ENCODE measurements at regions not wholly inside any gene's neighbourhood (a gene's known extent, or its start where the extent isn't known, plus 50 kb on each side); places are given as distances from the start of the nearest gene placed in this dataset.

DNA sequence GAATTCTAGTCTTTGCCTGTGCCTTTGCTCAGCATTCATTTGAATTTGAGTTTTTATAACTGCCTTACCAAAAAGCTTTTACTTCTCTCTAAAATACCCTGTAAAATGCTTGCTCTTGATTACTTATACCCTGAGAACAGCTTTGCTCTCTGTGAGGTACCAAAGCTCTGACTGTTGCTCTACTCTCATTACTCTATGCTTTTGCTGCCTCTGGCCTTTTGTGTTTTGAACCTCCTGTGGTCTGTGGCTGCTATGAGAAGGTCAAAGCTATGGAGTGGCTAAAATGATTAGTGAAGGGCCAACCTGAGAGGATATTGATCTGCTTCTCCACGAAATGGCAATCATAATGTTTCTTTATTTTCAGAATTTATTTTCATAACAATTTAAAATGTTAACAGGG lies 375.6 kb upstream of the IMPG1 start:
- no peaks in the 10 kb centered on the region for H3K36me3 ChIP-seq (ENCODE audit: low read depth)
- TF ChIP-seq, protein P1, sequence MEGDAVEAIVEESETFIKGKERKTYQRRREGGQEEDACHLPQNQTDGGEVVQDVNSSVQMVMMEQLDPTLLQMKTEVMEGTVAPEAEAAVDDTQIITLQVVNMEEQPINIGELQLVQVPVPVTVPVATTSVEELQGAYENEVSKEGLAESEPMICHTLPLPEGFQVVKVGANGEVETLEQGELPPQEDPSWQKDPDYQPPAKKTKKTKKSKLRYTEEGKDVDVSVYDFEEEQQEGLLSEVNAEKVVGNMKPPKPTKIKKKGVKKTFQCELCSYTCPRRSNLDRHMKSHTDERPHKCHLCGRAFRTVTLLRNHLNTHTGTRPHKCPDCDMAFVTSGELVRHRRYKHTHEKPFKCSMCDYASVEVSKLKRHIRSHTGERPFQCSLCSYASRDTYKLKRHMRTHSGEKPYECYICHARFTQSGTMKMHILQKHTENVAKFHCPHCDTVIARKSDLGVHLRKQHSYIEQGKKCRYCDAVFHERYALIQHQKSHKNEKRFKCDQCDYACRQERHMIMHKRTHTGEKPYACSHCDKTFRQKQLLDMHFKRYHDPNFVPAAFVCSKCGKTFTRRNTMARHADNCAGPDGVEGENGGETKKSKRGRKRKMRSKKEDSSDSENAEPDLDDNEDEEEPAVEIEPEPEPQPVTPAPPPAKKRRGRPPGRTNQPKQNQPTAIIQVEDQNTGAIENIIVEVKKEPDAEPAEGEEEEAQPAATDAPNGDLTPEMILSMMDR (IDR thresholded peaks at IDR 0.05; ENCODE audit: poor library complexity, severe bottlenecking): no peak
- H3K27ac ChIP-seq (ENCODE audit: poor library complexity, severe bottlenecking): no peak overlapping the region
- ATAC-seq (ENCODE audit: low read depth) (no peak), DNase-seq (ENCODE audit: low spot score) (no peak)
- H3K27me3 ChIP-seq (ENCODE audit: insufficient read depth, poor library complexity, severe bottlenecking): no peaks in the 10 kb centered on the region
- no peaks in the 10 kb centered on the region for H3K9me3 ChIP-seq (ENCODE audit: severe bottlenecking)
- no peaks in the 10 kb centered on the region for H3K4me1 ChIP-seq (ENCODE audit: insufficient read depth, poor library complexity, severe bottlenecking)
- H3K4me3 ChIP-seq (ENCODE audit: severe bottlenecking): no peak overlapping the region

- no peaks in the 10 kb centered on the region for H3K9me3 ChIP-seq (ENCODE audit: severe bottlenecking)
- no peaks in the 10 kb centered on the region for H3K36me3 ChIP-seq (ENCODE audit: low read depth)
- no peak overlapping the region for H3K27ac ChIP-seq (ENCODE audit: poor library complexity, severe bottlenecking)
- ATAC-seq (ENCODE audit: low read depth) (no peak), DNase-seq (ENCODE audit: low spot score) (no peak)
- no peaks in the 10 kb centered on the region for H3K27me3 ChIP-seq (ENCODE audit: insufficient read depth, poor library complexity, severe bottlenecking)
- no peak overlapping the region for H3K4me3 ChIP-seq (ENCODE audit: severe bottlenecking)
- TF ChIP-seq, protein P1 (IDR thresholded peaks at IDR 0.05; ENCODE audit: poor library complexity, severe bottlenecking): no peak
- no peaks in the 10 kb centered on the region for H3K4me1 ChIP-seq (ENCODE audit: insufficient read depth, poor library complexity, severe bottlenecking)
Observed at GRCh38 chr6:76441875-76442274, 369.4 kb upstream of the IMPG1 start.

DNA sequence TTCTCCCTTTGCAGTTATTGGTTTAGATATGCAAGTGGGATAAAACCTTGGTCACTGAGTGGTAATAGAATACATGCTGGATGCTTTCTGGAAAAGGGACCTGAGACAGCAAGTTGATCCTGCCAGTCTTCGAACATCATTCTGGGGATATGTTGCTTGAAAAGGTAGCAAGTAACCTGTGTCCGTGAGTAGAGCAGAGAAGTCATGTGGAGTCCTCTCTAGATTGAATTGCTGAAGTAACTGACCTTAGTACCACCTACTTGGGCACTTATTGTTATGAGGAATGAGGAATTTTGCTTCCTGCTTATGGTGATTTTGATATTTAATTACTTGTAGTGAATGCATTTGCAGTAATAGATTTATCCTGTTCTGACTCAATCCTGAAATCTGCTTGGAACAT lies 367.3 kb upstream of the IMPG1 start:
- Histone ChIP-seq H3K9me3 (ENCODE audit: severe bottlenecking) (no peaks in the 10 kb centered on the region), H3K4me3 (ENCODE audit: severe bottlenecking) (no peak overlapping the region), H3K27me3 (ENCODE audit: insufficient read depth, poor library complexity, severe bottlenecking) (no peaks in the 10 kb centered on the region), H3K36me3 (ENCODE audit: low read depth) (no peaks in the 10 kb centered on the region), H3K4me1 (ENCODE audit: insufficient read depth, poor library complexity, severe bottlenecking) (no peaks in the 10 kb centered on the region), H3K27ac (ENCODE audit: poor library complexity, severe bottlenecking) (no peak overlapping the region)
- DNase-seq (ENCODE audit: low spot score) (no peak), ATAC-seq (ENCODE audit: low read depth) (no peak)
- TF ChIP-seq, protein P1 (IDR thresholded peaks at IDR 0.05; ENCODE audit: poor library complexity, severe bottlenecking): no peak

DNA sequence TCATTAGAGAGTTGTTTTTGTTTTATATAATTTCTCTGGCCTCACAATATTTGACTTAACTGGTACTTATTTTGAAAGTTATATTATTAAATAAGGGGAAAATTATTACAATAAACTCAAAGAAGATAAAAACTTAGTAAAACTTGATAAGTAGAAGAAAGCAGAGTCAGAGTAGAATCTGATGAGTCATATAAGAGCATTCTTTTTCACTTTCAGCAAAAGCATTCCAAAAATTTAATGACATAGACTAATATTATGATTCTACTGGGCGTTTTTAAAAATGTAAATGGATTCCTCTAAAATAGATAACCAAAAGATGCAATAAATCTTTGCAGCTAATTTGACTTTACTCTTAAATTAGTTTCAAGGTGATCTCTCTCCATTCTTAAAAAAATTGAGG lies 366.3 kb upstream of the IMPG1 start:
- Histone ChIP-seq H3K36me3 (ENCODE audit: low read depth) (no peaks in the 10 kb centered on the region), H3K27me3 (ENCODE audit: insufficient read depth, poor library complexity, severe bottlenecking) (no peaks in the 10 kb centered on the region), H3K4me3 (ENCODE audit: severe bottlenecking) (no peak overlapping the region), H3K27ac (ENCODE audit: poor library complexity, severe bottlenecking) (no peak overlapping the region), H3K4me1 (ENCODE audit: insufficient read depth, poor library complexity, severe bottlenecking) (no peaks in the 10 kb centered on the region), H3K9me3 (ENCODE audit: severe bottlenecking) (no peaks in the 10 kb centered on the region)
- no peak for DNase-seq (ENCODE audit: low spot score)
- no peak for ATAC-seq (ENCODE audit: low read depth)
- TF ChIP-seq, protein P1 (IDR thresholded peaks at IDR 0.05; ENCODE audit: poor library complexity, severe bottlenecking): no peak

GRCh38 chr6:76435174-76435573 lies 362.7 kb upstream of the IMPG1 start:
- DNase-seq (ENCODE audit: low spot score): no peak
- TF ChIP-seq, protein P1 (IDR thresholded peaks at IDR 0.05; ENCODE audit: poor library complexity, severe bottlenecking): no peak
- Histone ChIP-seq H3K4me3 (ENCODE audit: severe bottlenecking) (no peak overlapping the region), H3K27ac (ENCODE audit: poor library complexity, severe bottlenecking) (no peak overlapping the region), H3K27me3 (ENCODE audit: insufficient read depth, poor library complexity, severe bottlenecking) (no peaks in the 10 kb centered on the region), H3K4me1 (ENCODE audit: insufficient read depth, poor library complexity, severe bottlenecking) (no peaks in the 10 kb centered on the region), H3K9me3 (ENCODE audit: severe bottlenecking) (no peaks in the 10 kb centered on the region), H3K36me3 (ENCODE audit: low read depth) (no peaks in the 10 kb centered on the region)
- ATAC-seq (ENCODE audit: low read depth): no peak

Data from RWPE2 (cell line).